ENCODE measurements at regions not wholly inside any gene's neighbourhood (a gene's known extent, or its start where the extent isn't known, plus 50 kb on each side); places are given as distances from the start of the nearest gene placed in this dataset.

- no peak overlapping the region for H3K27ac ChIP-seq
- no peak for TF ChIP-seq CTCF (conservative IDR thresholded peaks at IDR 0.05)
These were observed 194.3 kb upstream of the SOX21 start for GRCh38 chr13:94906605-94907004.

- no peak for TF ChIP-seq CTCF (conservative IDR thresholded peaks at IDR 0.05)
- no peak overlapping the region for H3K27ac ChIP-seq
These were observed 190.5 kb upstream of the SOX21 start for GRCh38 chr13:94902722-94903407.

- no peak for TF ChIP-seq CTCF (conservative IDR thresholded peaks at IDR 0.05)
- H3K27ac ChIP-seq, result no peak overlapping the region
These were observed 188.7 kb upstream of the SOX21 start for GRCh38 chr13:94901070-94901469.

GRCh38 chr13:94896719-94897317, 184.5 kb upstream of the SOX21 start:
- H3K27ac ChIP-seq, result no peak overlapping the region
- no peak for TF ChIP-seq CTCF (conservative IDR thresholded peaks at IDR 0.05)

- H3K27ac ChIP-seq, result no peak overlapping the region
- no peak for TF ChIP-seq CTCF (conservative IDR thresholded peaks at IDR 0.05)
These were observed 183.9 kb upstream of the SOX21 start for GRCh38 chr13:94896238-94896637.

GRCh38 chr13:94886191-94886590, 173.8 kb upstream of the SOX21 start:
- TF ChIP-seq CTCF (conservative IDR thresholded peaks at IDR 0.05), result no peak
- H3K27ac ChIP-seq, result no peak overlapping the region

GRCh38 chr13:94880463-94880862, 168.1 kb upstream of the SOX21 start:
- H3K27ac ChIP-seq, result no peak overlapping the region
- TF ChIP-seq CTCF (conservative IDR thresholded peaks at IDR 0.05), result no peak

Measured in VCaP (cell line).